RWPE1 (cell line): ENCODE measurements at regions not wholly inside any gene's neighbourhood (a gene's known extent, or its start where the extent isn't known, plus 50 kb on each side); places are given as distances from the start of the nearest gene placed in this dataset.

Experiments used
- CTCF ChIA-PET: fragments of 350-600 bp; sonication (Branson Sonifier 250); formaldehyde crosslinking; extraction: SDS; loops from one replicate; lab custom pipeline; 2021; lab: Yijun Ruan, JAX
- POLR2A ChIA-PET: fragments of 400-600 bp; formaldehyde crosslinking; extraction: SDS; loops from one replicate; lab custom pipeline; 2020; ENCODE audit warnings: antibody characterized with exemption; ENCODE audit not compliant: low non-redundant PET; lab: Yijun Ruan, JAX
- DNase-seq: peaks from one replicate; pipeline ENCODE4 v3.0.0; 2012; ENCODE audit warnings: low spot score
- H3K27ac ChIP-seq: fragments of 450-650 bp; 2 replicates; pipeline ENCODE4 v1.5.1; 2017
- CTCF ChIP-seq: fragments of 450-650 bp; conservative IDR thresholded peaks from 2 replicates; pipeline ENCODE4 v1.5.1; 2017; ENCODE audit warnings: low read depth, mild to moderate bottlenecking

GRCh38 chr15:95017666-95018328 is 786.4 kb downstream of the MCTP2 start:
- TF ChIP-seq CTCF = no peak
- CTCF ChIA-PET = no interaction called here
- DNase-seq = no peak
- POLR2A ChIA-PET = no interaction called here
- no peak overlapping the region for H3K27ac ChIP-seq

- no peak overlapping the region for H3K27ac ChIP-seq
- peak; percentile 55 for DNase-seq
- ChIA-PET CTCF (interaction anchor here (0.6 kb wide), 1 partner anchor 518 kb away, joined by 3 read pairs; no protein-coding TSS in a partner anchor), POLR2A (no interaction called here)
- TF ChIP-seq CTCF = no peak
Observed at GRCh38 chr15:95018888-95019545, 787.7 kb downstream of the MCTP2 start.

DNA sequence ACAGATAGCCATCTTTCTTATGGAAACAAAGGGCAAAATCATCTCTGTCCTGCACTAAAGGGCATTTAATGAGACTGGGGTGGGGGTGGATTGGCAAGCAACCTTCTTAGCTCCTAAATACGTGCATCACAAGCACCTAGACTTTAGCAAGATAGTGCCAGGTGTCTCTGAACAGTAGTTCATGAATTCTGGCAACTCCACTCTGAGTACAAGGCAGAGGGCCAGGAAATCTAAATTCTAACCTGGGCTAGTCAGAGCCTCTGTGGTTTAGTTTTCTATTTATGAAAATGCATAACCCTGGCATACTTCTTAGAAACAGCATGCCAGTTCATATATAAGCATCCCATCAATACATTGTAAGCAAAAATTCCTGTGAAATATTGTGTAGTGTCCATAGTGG is 788.5 kb downstream of the MCTP2 start:
- DNase-seq = no peak
- no peak for TF ChIP-seq CTCF
- CTCF ChIA-PET = no interaction called here
- POLR2A ChIA-PET = no interaction called here
- no peak overlapping the region for H3K27ac ChIP-seq

GRCh38 chr15:95021816-95022215 is 790.5 kb downstream of the MCTP2 start:
- no peak overlapping the region for H3K27ac ChIP-seq
- TF ChIP-seq CTCF = no peak
- ChIA-PET CTCF (no interaction called here), POLR2A (no interaction called here)
- no peak for DNase-seq

GRCh38 chr15:95024351-95024750 is 793.0 kb downstream of the MCTP2 start:
- peak; percentile 5 for DNase-seq
- CTCF ChIA-PET = interaction anchor here (0.6 kb wide), 1 partner anchor 363 kb away, joined by 3 read pairs; no protein-coding TSS in a partner anchor
- H3K27ac ChIP-seq = no peak overlapping the region
- peak; percentile 33 for TF ChIP-seq CTCF
- POLR2A ChIA-PET = no interaction called here

DNA sequence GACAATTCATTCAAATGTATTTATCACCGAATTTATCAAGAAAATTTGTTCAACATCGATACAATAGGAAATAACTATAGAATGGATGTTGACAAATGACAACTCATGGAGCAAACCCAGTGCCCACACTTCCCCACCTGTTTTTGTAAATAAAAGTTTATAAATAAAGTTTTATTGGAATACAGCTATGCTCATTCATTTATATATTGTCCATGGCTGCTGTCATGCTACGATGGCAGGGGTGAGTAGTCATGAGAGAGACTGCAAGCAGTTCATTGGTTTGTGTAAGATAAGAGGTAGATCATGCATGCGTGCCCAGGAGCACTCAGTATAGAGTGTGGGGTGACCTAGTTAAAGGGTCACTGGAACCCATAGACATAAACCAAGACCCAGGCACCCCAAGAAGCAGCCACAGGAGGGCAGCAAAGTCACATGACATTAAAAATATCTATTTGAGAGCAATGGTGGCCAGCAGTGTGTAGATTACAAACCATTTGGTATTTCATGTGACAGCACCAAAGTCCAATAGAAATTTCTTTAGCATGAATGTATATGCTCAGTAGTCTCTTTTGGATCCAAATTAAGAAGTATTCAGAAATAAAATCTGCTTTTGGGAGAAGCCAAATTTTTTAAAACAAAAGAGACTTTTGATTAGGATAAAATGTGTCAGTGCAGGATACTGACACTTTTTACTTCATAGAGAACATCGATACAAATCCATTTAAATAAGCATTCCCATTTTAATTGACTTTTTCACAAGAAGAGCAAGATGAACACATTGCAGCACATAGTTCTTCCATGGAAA is 794.8 kb downstream of the MCTP2 start:
- CTCF ChIA-PET = interaction anchor here (0.6 to 0.8 kb wide), 2 partner anchors 251 to 354 kb away, joined by 3 read pairs; no protein-coding TSS in a partner anchor
- peak; percentile 65 for DNase-seq
- POLR2A ChIA-PET = interaction anchor here (0.6 kb wide), 1 partner anchor 392 kb away, joined by 3 read pairs; no protein-coding TSS in a partner anchor
- H3K27ac ChIP-seq = no peak overlapping the region
- TF ChIP-seq CTCF = peak; percentile 77
